HG03565 (cell line): ENCODE measurements at regions not wholly inside any gene's neighbourhood (a gene's known extent, or its start where the extent isn't known, plus 50 kb on each side); places are given as distances from the start of the nearest gene placed in this dataset.

Experiments
- ATAC-seq: cut with Tn5 transposase; IDR thresholded peaks from one replicate; pipeline ENCODE4 v1.9.1; 2021; ENCODE audit warnings: mild to moderate bottlenecking, moderate library complexity; ENCODE audit not compliant: unreplicated experiment

GRCh38 chr1:219993554-219994433, 52.5 kb downstream of the EPRS1 start:
- no peak for ATAC-seq

- ATAC-seq: no peak
Observed at GRCh38 chr1:219991919-219992318, 54.4 kb downstream of the EPRS1 start.

- ATAC-seq: no peak
Observed at GRCh38 chr1:219991511-219991810, 54.8 kb downstream of the EPRS1 start.

- ATAC-seq: no peak
Observed at GRCh38 chr1:219990782-219991510, 55.4 kb downstream of the EPRS1 start.

GRCh38 chr1:219989766-219990165, 56.5 kb downstream of the EPRS1 start:
- ATAC-seq: no peak

GRCh38 chr1:219988818-219989217, 57.5 kb downstream of the EPRS1 start:
- no peak for ATAC-seq

- peak; percentile 70 for ATAC-seq
Observed at GRCh38 chr1:219988387-219988786, 57.9 kb downstream of the EPRS1 start.

GRCh38 chr1:219987325-219987724, 59.0 kb upstream of the SLC30A10 start:
- ATAC-seq: no peak

- peak; percentile 27 for ATAC-seq
Observed at GRCh38 chr1:219985169-219985568, 56.8 kb upstream of the SLC30A10 start.
